HL-60 (cell line): ENCODE measurements at regions not wholly inside any gene's neighbourhood (a gene's known extent, or its start where the extent isn't known, plus 50 kb on each side); places are given as distances from the start of the nearest gene placed in this dataset.

Source experiments
- POLR2AphosphoS5 ChIP-seq: IDR thresholded peaks from 2 replicates; pipeline ENCODE4 v1.6.1; 2012; ENCODE audit warnings: low read depth
- TF ChIP-seq, protein P1 (sequence below): IDR thresholded peaks from one replicate; pipeline ENCODE4 v1.5.1; 2011; ENCODE audit warnings: low read length, control low read depth, inconsistent platforms; ENCODE audit not compliant: insufficient read depth
- TF ChIP-seq, protein P2 (sequence below): IDR thresholded peaks from 2 replicates; pipeline ENCODE4 v1.6.1; 2012; ENCODE audit warnings: low read depth; ENCODE audit not compliant: insufficient replicate concordance

DNA sequence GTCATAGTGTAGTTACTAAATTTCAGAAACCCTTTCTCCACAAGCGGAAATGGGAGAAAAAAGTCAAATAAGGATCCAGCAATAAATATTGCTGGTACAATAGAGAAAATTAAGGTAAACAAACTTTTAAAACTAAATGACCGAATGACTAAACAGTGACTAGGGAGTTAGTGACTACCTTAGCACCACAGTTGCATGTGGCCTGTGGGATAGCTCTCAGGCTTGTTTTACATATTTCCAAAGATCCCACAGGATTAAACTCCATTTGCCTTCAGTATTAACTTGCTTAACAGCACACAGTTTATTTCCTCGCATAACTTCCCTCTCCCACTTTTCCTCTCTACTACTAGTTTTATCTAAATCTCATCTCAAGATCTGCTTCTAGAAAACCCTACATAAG is 824.3 kb upstream of the KLHL1 start:
- no peak for TF ChIP-seq POLR2AphosphoS5
- TF ChIP-seq, protein P1, sequence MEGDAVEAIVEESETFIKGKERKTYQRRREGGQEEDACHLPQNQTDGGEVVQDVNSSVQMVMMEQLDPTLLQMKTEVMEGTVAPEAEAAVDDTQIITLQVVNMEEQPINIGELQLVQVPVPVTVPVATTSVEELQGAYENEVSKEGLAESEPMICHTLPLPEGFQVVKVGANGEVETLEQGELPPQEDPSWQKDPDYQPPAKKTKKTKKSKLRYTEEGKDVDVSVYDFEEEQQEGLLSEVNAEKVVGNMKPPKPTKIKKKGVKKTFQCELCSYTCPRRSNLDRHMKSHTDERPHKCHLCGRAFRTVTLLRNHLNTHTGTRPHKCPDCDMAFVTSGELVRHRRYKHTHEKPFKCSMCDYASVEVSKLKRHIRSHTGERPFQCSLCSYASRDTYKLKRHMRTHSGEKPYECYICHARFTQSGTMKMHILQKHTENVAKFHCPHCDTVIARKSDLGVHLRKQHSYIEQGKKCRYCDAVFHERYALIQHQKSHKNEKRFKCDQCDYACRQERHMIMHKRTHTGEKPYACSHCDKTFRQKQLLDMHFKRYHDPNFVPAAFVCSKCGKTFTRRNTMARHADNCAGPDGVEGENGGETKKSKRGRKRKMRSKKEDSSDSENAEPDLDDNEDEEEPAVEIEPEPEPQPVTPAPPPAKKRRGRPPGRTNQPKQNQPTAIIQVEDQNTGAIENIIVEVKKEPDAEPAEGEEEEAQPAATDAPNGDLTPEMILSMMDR = no peak
- TF ChIP-seq, protein P2, sequence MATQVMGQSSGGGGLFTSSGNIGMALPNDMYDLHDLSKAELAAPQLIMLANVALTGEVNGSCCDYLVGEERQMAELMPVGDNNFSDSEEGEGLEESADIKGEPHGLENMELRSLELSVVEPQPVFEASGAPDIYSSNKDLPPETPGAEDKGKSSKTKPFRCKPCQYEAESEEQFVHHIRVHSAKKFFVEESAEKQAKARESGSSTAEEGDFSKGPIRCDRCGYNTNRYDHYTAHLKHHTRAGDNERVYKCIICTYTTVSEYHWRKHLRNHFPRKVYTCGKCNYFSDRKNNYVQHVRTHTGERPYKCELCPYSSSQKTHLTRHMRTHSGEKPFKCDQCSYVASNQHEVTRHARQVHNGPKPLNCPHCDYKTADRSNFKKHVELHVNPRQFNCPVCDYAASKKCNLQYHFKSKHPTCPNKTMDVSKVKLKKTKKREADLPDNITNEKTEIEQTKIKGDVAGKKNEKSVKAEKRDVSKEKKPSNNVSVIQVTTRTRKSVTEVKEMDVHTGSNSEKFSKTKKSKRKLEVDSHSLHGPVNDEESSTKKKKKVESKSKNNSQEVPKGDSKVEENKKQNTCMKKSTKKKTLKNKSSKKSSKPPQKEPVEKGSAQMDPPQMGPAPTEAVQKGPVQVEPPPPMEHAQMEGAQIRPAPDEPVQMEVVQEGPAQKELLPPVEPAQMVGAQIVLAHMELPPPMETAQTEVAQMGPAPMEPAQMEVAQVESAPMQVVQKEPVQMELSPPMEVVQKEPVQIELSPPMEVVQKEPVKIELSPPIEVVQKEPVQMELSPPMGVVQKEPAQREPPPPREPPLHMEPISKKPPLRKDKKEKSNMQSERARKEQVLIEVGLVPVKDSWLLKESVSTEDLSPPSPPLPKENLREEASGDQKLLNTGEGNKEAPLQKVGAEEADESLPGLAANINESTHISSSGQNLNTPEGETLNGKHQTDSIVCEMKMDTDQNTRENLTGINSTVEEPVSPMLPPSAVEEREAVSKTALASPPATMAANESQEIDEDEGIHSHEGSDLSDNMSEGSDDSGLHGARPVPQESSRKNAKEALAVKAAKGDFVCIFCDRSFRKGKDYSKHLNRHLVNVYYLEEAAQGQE = no peak
